GM19240 (cell line): ENCODE measurements at regions not wholly inside any gene's neighbourhood (a gene's known extent, or its start where the extent isn't known, plus 50 kb on each side); places are given as distances from the start of the nearest gene placed in this dataset.

Experiments used
- DNase-seq: peaks from one replicate; pipeline ENCODE4 v3.0.0; 2011; ENCODE audit warnings: low spot score; ENCODE audit not compliant: insufficient read length

DNA sequence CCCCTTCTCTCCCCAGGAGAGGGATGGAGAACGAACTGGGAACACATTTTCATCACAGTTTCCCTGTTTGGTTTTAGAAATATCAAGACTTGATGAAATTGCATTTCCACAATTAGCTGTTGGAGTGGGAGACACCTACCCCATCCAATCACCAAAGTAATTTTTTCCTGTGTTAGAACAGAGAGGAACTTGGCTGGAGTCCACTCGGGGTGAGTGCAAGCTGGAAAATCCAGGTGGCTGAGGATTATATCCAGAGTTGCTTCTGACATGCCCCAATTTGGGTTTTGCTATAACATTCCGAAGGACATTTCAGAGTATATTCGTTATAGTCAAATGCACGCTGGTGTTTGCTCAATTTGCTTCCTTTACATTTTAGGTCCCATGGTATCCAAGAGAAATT lies 231.8 kb downstream of the C16orf95 start:
- DNase-seq: no peak

DNA sequence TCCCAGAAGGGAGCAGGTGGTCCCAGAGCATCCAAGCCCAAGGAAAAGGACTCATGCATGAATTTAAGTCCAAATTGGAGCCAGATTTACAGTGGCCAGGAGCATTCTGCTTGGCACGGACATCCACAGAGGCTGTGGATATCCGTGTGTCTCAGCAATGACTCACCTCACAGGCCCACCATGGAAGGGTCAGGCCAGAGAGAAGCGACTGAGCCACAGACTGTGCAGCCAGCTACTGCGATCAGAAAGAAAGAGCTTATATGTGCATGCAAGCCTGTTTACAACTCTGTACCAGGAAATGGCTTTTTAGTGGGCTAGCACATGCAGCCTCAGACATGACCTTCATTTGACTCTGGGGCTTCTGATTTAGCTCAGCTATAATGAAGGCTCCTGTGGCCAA lies 231.0 kb downstream of the C16orf95 start:
- no peak for DNase-seq

DNA sequence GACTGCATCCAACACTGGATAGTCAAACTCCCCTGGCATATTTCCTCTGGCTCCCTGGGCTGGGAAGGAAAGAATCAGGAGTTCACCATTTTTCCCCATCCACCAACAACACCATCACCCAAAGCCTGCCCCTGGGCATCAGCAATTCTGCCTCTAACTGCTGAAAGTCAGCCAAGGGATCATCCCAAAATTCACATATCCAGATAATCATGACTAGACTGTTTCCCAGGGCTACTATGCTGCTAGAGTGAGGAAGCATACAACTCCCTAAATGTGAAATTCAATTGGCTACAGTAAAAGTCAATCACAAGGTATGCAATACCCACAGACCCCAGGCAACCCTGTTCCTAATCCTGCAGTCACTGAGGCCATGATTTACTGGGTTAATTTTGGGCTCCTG lies 230.6 kb downstream of the C16orf95 start:
- no peak for DNase-seq

DNA sequence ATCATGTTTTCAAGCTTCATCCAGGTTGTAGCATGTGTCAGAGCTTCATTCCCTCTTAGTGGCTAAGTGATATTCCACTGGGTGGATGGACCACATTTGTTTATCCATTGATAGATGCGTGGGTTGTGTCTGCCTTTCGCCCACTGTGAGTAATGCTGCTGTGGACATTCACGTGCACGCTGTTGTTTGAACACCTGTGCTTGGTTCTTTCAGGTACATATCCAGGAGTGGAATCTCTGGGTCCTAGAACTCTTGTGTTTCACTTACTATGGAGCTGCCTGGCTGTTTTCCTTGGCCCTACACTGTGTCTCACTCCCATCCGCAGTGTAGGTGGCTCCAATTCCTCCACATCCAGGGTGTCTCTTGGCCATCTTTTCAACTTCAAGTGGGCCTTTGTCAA lies 224.2 kb downstream of the C16orf95 start:
- no peak for DNase-seq

DNA sequence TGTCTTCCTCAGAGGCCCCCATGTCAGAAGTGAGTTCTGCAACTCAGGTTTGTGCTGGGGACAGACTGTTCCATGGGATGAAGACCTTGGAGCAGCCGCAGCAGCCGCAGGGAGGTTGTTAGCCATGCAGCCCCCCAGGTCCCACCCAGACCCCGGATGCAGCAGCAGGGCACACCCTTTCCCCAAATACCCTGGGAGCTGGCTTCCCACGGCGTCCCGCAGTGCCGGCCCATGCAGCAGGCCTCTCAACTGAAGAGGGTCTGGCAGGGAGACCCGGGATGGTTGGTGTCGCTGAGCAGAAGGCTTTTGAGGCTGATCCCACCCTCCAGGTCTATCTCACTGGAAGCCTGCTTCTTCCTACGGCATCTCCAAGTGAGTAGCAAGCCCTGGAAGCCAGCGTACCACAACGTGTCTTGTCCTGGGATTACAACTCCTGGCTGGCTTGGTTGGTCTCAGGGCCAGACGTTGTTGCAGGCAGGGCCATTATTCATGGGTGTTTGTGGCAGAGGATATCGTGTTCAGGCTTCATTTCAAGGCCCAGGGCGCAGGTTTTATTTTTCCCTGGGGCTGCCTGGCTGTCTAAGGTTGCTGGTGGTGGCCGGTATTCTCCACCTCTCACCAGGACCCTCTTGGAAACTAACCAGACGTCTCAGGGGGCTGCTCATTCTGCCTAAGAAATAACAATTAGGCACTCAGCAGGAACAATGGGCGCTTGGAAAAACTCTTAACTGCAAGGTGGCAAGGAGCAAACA lies 223.2 kb downstream of the C16orf95 start:
- no peak for DNase-seq

DNA sequence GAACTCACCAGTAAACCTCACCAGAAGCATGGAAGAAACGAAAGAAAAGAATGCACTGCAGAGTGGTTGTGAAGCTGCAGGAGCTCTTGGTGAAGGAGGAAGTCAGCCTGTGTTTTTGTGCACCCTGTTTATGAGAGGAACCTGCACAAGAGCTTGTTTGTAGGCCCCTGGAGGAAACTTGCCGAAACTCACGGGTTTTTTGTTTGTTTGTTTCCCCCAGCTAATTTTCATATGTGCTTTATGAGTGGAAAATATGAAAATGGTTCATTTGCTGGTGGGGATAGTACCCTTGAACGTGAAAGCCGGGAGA lies 222.7 kb downstream of the C16orf95 start:
- no peak for DNase-seq

DNA sequence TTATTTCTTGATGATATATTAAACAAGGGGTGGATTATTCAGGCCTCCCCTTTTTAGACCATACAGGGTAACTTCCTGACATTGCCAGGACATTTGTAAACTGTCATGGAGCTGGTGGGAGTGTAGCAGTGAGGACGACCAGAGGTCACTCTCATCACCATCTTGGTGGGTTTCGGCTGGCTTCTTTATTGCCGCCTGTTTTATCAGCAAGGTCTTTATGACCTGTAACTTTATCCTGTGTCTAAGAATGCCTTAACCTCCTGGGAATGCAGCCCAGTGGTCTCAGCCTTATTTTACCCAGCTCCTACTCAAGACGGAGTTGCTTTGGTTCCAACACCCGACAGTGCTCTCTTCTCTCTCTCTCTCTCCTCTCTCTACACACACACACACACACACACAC lies 221.9 kb downstream of the C16orf95 start:
- no peak for DNase-seq

DNA sequence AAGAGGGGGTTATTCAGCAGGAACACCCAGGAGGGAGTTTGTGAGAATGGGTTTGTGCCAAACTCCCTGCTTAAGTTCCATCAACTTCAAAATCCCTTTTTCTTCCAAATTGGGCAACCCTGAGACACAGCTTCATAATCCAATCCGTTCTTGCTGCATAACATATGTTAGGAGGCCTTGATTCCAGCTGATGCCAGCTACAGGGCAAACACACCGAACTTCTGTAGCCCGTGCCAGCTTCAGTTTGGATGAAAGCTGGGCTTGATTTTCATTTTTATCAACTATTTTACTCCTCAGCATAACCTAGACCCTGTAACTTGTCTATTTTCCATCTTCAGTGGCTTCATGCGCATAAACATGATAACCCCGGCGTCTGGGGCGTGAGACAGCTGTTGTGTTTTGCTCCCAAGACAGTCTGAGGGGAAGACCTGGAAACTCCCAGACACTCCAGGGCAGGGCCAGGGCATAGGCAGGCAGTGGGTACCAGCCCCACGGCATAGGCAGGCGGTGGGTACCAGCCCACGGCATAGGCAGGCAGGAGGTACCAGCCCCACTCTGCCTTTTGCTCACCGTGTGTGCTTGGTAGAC lies 220.4 kb downstream of the C16orf95 start:
- DNase-seq: no peak

DNA sequence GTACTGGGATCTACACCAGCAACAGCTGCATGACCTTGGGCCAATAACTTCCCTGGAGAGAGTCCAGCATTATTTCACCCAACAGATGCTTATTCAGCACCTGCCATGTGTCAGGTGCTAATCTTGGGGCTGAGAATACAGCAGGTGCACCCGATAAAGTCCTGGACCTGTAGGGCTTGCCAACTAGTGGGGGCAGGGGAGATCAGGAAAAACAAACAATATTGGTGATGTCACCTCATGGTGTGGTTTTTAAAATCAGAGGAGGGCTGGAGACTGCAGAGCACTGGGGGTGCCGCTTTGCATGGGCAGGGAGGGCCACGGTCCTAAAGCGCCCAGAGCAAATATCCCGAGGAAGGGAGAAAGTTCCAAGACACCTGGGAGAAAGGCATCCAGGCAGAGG lies 218.8 kb downstream of the C16orf95 start:
- DNase-seq: no peak

DNA sequence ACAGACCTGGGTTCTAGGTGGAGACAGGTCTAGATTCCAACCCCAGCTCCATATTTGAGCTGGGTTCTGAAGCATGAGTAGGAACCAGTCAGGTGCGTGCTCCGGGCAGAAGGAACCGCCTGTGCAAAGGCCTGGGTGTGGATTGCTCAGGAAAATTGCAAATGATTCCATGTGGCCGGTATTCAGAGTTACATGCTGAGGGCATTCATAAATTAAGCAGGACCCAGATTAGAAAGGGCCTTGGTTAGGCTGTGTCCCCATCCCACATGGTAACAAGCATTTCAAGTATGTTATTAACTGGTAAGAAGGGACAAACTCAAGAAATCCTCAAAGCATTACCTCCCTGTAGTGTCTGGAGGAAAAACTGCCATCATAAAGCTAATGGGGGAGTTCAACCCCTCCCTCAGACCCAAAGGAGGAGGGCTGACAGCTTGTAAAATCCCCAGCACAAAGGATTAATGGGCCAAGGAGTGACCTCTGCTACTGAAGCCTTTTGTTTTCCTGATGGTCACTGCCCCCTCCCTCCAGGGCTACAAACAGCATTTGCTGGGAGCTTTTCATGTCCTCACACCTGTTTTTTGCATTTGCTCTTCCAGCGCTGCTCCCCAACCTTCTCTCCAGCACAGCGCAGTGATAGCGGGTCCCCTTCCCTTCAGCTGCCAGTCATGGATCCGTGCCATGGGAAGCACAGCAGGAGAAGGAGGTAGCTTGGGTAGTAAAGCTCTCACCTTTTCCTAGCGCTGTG lies 218.0 kb downstream of the C16orf95 start:
- no peak for DNase-seq

DNA sequence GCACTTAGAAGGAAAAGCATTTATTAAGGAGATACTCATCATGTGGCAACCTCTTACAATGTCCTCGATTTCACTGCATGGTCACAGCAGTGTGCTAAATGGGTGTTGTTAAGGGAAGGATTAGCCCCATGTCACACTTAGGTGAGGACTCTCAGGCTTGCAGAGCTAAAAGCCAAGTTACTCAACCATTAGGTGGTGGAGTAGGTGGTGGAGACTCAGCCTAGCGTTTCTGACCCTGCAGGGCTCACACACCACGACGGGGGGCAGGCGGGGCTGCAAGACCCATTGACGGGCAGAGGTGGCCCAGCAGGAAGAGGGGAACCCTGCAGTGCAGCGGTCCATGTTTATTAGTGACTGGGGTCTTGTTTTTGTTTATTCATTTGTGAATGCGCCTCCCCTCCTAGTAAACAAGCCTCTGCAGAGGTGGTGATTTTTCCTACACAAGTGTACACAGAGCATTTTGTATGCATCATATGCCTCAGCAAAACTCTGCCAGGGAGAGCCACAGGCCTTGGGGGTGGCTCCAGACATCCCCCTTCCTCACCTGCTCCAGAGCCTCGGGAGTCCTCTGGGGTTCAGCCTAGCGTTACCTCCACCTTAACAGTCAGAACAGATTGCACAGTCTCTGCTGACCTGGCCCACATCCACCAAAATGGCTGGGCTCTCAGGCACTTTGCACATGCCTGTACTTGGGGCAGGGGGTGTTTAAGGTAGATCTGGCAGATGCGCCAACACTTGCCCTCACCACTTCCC lies 216.7 kb downstream of the C16orf95 start:
- no peak for DNase-seq

DNA sequence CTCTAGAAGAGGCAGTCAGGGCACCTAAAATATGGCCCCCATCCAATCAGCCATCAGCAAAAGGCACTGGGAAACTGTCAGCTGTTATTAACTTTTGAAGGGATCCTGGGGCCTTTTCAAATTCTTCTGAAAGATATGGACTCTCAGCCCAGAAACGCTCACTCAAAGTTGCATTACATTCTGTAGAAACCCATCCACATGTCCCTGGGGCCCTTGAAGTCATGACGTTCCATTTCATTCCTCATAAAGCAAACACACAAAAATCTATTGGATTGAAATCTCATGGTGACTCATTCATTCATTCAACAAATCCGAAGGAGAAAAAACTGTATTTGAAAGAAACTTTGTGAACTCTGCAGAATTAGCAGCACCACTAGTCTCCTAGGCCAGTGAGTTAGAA lies 215.3 kb downstream of the C16orf95 start:
- DNase-seq: no peak

DNA sequence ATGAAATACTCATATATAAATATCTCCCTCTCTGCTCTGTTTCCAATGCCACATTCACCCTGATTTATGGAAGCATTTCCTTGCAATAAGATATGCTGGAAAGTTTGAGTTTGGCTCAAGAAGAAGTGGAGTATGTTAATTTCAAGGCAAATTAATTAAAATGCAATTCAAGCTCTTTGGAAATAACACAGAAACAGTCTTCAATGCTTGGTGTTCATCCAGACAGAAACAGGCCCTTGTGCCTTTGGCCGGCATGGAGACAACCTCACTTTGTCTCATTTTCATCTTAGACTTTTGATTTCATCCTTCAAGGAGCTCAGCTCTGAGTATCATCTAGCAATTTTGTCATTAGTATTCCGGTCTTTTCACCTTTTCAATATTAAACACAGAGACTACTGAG lies 210.0 kb downstream of the C16orf95 start:
- DNase-seq: no peak

DNA sequence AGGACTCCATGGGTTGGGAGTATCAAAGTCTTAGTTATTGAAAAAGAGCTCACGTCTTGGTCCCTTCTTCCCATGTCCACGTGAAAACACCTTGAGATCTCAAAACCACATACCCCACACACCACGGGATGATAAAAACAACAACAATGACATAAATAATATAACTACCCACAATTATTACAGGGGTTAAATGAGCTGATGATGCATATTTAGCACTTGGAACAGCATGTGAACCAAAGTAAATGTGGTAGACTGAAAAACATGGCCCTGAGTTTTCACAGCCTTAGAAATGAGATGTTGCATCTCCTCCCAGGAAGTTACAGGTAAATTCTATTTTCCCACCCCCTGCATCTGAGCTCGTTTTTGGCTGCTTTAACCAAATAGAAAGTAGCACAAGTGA lies 208.9 kb downstream of the C16orf95 start:
- DNase-seq: no peak

DNA sequence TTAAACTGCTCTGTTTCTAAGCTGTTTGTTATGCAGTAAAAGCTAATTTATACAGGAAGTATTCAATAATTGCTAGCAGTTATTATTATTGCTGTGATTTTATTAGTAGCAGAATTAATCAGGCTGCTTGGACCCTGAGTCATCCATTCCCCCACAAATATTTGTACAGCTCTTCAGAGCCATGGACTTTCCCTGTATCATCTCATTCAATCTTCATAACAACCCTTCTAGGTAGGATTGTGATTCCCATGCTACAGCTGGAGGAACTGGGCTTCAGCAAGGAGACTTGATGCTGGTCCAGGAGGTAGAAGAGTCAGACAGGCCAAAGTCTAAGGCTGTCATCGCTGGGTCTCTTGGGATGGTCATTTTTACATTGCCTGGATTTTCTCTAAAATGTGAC lies 208.3 kb downstream of the C16orf95 start:
- no peak for DNase-seq

DNA sequence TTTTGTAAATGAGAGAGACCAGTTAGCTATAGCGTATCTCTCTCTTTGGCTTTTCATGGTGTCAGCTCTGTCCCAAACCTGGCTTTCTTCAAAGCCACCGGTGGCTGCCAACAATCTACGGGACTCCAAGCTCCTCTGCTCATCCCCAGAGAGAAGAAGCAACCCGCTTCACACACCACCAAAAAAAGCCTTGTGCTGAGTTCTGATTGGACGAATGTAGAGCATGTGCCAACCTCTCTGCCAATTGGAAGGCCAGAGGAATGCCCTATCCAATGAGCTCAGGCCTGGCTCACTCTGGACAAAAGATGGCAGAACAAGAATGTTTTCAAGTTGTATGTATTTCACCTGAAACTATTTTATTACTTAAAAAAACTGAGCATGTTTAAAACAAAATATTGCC lies 202.4 kb downstream of the C16orf95 start:
- no peak for DNase-seq

DNA sequence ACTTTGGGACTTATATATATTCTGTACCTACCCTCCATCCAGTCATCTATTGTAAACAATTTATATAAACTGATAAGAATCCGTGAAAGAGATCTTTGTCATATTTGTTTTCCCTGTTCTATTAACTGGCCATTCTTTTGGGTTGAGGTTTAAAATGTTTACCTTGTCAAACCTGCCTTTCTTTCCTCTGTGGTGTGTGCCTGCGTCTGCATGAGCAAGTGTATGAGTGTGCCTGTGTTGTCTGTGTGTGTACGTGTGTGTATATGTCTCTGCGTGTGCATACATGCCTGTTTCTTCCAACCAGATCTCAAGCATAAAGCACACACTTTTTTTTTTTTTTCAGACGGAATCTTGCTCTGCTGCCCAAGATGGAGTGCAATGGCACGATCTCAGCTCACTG lies 201.5 kb downstream of the C16orf95 start:
- no peak for DNase-seq

DNA sequence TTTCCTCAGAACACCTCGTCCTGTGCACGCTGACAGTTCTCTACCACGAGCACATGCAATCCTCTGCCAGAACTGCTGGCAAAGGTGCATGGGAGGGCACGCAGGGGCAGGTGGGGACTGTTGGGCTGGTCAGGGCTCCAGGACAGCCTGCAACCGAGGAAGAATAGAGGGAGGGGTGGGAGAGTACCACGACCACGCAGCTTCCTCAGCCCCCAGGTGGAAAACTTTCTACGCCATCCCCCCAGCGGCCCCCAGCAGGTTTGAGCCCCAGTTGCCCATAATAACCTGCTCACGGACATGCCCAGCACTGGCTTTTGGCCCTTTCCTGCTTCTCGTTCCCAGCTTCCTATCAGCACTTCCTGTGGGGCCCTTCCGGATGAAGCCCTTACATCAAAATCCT lies 199.3 kb downstream of the C16orf95 start:
- DNase-seq: no peak

DNA sequence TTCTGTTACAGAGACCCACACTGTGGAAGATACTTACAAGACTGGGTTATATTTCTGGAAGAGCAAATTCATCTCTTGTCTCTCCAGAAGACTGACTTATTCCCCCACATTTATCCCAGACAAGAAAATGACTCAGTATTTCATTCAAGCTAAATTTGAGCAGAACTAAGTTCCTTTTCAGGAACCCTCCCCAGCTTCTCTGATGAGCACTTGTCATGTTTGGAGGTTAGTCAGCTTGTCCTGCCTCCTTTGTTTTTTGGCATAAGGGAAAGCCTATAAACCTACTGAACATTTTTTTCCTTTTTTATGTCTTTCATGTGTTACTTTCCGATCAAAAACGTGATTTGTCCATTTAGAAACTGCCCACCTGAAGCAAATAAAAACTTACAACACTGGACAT lies 198.0 kb downstream of the C16orf95 start:
- no peak for DNase-seq

DNA sequence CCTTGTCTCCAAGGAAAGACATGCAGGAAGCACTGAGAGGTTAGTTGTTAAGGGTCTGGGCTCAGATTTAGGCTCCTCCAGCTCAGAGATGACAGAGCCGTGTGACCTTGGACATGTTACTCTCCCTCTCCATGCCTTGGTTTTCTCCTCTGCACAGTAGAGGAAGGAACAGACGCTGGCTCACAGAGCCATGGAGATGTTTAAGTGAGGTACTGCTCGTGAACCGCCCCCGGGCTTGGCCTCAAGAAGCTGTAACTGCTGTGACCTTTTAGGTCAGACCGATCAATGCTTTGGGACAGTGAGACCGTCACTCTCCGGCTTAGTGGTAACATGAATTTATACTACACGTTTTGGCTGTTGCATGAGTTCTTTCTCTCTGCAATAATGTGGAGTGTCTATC lies 197.4 kb downstream of the C16orf95 start:
- no peak for DNase-seq

DNA sequence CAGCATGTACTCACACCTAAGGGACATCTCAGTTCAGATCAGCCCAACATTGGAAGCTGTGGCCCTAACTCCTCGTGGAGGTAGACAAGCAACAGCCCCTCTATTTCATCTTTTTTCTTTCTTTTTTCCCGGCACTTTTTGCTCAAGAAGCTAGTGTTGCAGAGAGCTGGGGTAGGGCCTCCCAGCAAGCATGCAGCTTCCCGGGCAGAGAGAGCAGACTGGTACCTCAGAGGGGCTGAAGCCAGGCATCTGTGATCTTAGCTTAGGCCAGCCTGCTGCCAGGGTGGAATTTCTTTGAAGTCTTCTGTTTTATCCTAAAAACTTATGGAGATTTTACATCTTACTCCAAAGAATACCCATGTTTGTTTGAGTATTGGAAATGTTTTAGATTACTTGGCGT lies 195.4 kb downstream of the C16orf95 start:
- no peak for DNase-seq

DNA sequence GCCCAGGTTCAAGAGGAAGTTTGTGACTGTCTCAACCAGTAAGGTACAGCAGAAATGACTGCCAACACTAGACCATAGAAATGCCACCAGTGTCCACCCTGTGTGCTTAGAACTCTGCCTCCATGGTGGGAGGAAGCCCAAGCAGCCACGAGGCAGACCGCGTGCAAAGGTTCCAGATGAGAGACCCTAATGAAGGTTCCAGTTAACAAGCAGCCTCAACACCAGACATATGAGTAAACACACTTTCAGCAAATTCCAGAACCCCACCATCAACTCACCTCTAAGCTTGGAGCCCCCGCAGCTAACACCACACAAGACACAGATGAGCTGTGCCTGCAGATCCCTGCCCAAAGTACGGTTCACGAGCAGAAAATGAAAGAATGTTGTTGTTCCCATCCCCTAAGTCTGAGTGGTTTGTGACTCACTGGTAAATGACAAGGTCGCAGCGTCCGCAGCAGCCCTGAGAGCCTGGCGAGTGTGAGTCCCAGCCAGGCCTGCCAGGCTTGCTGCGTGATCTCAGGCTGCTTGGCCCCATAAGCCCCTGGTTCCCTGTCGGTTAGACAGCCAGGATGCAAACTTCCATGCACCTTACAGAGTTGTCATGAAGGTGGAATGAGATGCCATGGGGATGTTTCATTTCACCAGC lies 193.7 kb downstream of the C16orf95 start:
- DNase-seq: no peak
